ENCODE measurements at regions not wholly inside any gene's neighbourhood (a gene's known extent, or its start where the extent isn't known, plus 50 kb on each side); places are given as distances from the start of the nearest gene placed in this dataset.

DNA sequence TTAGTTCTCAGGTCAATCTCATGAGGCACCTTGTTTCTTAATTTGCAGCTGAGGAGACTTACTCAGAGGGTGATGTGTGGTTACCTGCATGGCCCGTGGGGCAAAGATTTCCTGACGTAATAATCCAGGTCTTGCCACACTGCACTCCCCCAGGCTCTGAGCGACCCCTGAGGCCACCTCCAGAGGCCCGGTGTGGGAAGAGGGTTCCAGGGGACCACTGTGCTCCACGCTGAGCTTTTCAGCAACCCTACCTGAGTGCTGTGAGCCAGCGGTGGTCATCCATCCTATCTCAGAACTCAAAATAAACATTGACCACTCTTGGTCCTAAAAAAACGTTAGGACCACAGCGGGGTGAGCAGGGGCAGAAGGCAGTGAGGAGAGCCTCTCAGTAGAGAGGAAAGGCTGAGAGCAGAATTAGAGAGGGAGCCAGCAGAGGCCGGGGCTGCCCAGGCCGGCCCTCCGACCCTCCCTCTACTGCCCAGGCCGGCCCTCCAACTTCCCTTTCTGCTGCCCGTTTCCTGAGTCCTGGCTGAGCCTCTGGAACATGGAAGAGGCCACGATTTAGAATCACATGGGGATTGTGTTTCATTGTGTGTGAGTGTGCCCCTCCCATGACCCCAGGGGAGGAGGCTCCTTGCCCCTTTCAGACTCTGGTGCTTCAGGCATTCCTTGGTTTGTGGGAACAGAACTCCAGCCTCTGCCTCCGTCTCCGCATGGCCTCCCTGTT, 188.2 kb upstream of the DIO3 start:
- Histone ChIP-seq H3K4me1 (ENCODE audit: low read length) (no peaks in the 10 kb centered on the region), H4K20me1 (ENCODE audit: insufficient read depth, low read length) (no peaks in the 10 kb centered on the region), H3K4me3 (ENCODE audit: low read length) (no peak overlapping the region), H3F3A (ENCODE audit: insufficient read depth, low read length) (no peaks in the 10 kb centered on the region), H3K79me2 (ENCODE audit: low read length) (no peaks in the 10 kb centered on the region), H3K9me3 (replicated peaks; ENCODE audit: insufficient read depth, low read length) (no peaks in the 10 kb centered on the region), H3K9ac (ENCODE audit: low read length) (no peak overlapping the region), H3K4me2 (ENCODE audit: low read depth, low read length) (no peak overlapping the region), H2AFZ (ENCODE audit: low read length) (no peak overlapping the region), H3K27me3 (replicated peaks; ENCODE audit: insufficient read depth, low read length) (peaks cover 56% of the 10 kb centered on the region), H3K27ac (ENCODE audit: low read length) (no peak overlapping the region), H3K9me2 (replicated peaks; ENCODE audit: insufficient read depth, low read length) (no peaks in the 10 kb centered on the region), H3K36me3 (replicated peaks; ENCODE audit: insufficient read depth, low read length) (no peaks in the 10 kb centered on the region)
- no peak for TF ChIP-seq EZH2 (optimal IDR thresholded peaks at IDR 0.05; ENCODE audit: low read depth, low read length)
- TF ChIP-seq, protein P1, sequence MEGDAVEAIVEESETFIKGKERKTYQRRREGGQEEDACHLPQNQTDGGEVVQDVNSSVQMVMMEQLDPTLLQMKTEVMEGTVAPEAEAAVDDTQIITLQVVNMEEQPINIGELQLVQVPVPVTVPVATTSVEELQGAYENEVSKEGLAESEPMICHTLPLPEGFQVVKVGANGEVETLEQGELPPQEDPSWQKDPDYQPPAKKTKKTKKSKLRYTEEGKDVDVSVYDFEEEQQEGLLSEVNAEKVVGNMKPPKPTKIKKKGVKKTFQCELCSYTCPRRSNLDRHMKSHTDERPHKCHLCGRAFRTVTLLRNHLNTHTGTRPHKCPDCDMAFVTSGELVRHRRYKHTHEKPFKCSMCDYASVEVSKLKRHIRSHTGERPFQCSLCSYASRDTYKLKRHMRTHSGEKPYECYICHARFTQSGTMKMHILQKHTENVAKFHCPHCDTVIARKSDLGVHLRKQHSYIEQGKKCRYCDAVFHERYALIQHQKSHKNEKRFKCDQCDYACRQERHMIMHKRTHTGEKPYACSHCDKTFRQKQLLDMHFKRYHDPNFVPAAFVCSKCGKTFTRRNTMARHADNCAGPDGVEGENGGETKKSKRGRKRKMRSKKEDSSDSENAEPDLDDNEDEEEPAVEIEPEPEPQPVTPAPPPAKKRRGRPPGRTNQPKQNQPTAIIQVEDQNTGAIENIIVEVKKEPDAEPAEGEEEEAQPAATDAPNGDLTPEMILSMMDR (IDR thresholded peaks at IDR 0.05; ENCODE audit: low read length): no peak
- TF ChIP-seq EZH2phosphoT487 (IDR thresholded peaks at IDR 0.05; ENCODE audit: low read length): no peak
- DNase-seq: no peak

DNA sequence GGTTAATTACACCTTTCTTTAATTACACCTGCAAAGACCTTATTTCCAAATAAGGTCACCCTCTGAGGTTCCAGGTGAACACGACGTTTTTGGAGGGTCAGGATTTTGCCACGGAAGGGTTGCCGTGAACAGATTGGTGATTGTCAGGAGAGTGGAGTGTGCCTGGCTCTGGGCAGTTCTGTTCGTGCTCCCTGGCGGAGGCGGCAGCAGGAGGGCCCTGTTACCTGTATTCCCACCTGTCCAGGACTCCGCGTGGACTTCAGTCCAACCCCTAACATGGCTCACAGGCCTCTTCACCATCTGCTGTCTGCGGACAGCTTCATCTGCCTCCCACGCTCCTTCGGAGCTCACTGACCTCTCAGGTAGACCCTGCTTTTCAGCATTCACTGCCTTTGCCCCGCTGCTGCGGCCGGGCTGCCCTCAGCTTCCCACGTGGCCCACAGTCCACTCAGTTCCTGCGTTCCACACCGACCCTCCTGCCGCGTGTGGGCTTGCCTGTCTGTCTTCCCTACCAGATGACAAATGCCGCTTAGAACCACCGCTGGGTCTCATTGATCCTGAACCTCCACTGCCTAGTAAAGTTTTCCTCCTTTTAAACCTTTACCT, 187.5 kb upstream of the DIO3 start:
- H3K27me3 ChIP-seq (replicated peaks; ENCODE audit: insufficient read depth, low read length): peaks cover 51% of the 10 kb centered on the region
- H3K36me3 ChIP-seq (replicated peaks; ENCODE audit: insufficient read depth, low read length): no peaks in the 10 kb centered on the region
- no peaks in the 10 kb centered on the region for H3K9me3 ChIP-seq (replicated peaks; ENCODE audit: insufficient read depth, low read length)
- no peak overlapping the region for H3K9ac ChIP-seq (ENCODE audit: low read length)
- DNase-seq: no peak
- no peak overlapping the region for H3K4me3 ChIP-seq (ENCODE audit: low read length)
- H3K79me2 ChIP-seq (ENCODE audit: low read length): no peaks in the 10 kb centered on the region
- H3F3A ChIP-seq (ENCODE audit: insufficient read depth, low read length): no peaks in the 10 kb centered on the region
- no peak overlapping the region for H3K4me2 ChIP-seq (ENCODE audit: low read depth, low read length)
- no peak overlapping the region for H2AFZ ChIP-seq (ENCODE audit: low read length)
- no peaks in the 10 kb centered on the region for H3K9me2 ChIP-seq (replicated peaks; ENCODE audit: insufficient read depth, low read length)
- no peaks in the 10 kb centered on the region for H4K20me1 ChIP-seq (ENCODE audit: insufficient read depth, low read length)
- no peaks in the 10 kb centered on the region for H3K4me1 ChIP-seq (ENCODE audit: low read length)
- no peak overlapping the region for H3K27ac ChIP-seq (ENCODE audit: low read length)
- no peak for TF ChIP-seq EZH2phosphoT487 (IDR thresholded peaks at IDR 0.05; ENCODE audit: low read length)
- no peak for TF ChIP-seq EZH2 (optimal IDR thresholded peaks at IDR 0.05; ENCODE audit: low read depth, low read length)
- TF ChIP-seq, protein P1 (IDR thresholded peaks at IDR 0.05; ENCODE audit: low read length): no peak

DNA sequence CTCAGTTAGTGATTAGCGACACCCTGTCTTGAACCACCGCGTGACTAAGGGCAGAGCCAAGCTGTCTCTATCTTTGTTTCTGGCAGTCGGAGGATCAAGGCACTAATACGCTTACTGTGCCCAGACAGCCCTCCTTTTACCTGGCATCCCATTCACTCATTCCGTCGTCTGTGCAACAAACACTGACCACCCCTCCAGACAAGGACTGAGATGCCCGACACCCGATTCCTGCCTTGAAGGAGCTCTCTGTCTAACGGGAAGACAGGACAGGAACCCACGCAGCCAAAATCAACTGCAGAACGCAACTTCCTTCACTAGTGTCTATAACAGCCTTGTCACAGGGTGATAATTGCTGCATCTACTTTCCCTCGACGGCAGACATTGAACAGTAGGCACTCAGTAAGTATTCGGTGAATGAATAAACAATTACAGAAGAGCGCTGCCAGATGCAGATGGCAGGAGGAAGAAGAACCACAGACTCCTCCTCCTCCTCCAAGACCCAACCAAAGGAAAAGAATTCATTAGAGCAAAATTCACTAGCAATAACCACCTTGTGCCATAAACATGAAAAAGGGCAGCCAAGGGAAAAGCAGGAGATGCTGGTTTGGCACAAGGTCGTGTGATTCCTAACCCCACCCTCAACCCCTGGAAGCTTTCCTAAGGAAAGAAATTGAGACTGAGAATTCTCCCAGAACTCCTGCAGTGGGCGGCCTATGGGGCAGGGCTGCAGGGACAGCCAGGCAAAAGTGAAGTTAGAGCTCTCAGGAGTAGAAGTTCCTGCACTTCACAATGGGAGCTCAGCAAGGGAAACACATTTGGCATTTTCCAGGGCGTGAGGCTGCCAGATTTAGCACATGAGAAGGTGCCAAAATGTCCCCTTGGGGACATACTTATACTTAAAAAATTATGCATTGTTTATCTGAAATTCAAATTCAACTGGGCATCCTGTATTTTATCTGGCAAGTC, 186.6 kb upstream of the DIO3 start:
- no peaks in the 10 kb centered on the region for H3K79me2 ChIP-seq (ENCODE audit: low read length)
- no peak overlapping the region for H3K27ac ChIP-seq (ENCODE audit: low read length)
- H3K9me2 ChIP-seq (replicated peaks; ENCODE audit: insufficient read depth, low read length): no peaks in the 10 kb centered on the region
- no peak overlapping the region for H3K4me2 ChIP-seq (ENCODE audit: low read depth, low read length)
- no peaks in the 10 kb centered on the region for H3F3A ChIP-seq (ENCODE audit: insufficient read depth, low read length)
- no peak overlapping the region for H3K9ac ChIP-seq (ENCODE audit: low read length)
- no peaks in the 10 kb centered on the region for H4K20me1 ChIP-seq (ENCODE audit: insufficient read depth, low read length)
- H3K27me3 ChIP-seq (replicated peaks; ENCODE audit: insufficient read depth, low read length): peaks cover 42% of the 10 kb centered on the region
- no peaks in the 10 kb centered on the region for H3K4me1 ChIP-seq (ENCODE audit: low read length)
- no peaks in the 10 kb centered on the region for H3K9me3 ChIP-seq (replicated peaks; ENCODE audit: insufficient read depth, low read length)
- no peaks in the 10 kb centered on the region for H3K36me3 ChIP-seq (replicated peaks; ENCODE audit: insufficient read depth, low read length)
- TF ChIP-seq, protein P1 (IDR thresholded peaks at IDR 0.05; ENCODE audit: low read length): no peak
- no peak for TF ChIP-seq EZH2phosphoT487 (IDR thresholded peaks at IDR 0.05; ENCODE audit: low read length)
- TF ChIP-seq EZH2 (optimal IDR thresholded peaks at IDR 0.05; ENCODE audit: low read depth, low read length): no peak
- no peak overlapping the region for H2AFZ ChIP-seq (ENCODE audit: low read length)
- H3K4me3 ChIP-seq (ENCODE audit: low read length): no peak overlapping the region
- no peak for DNase-seq

Data from MM.1S (cell line).